Tongue (tissue), 1 donor: ENCODE measurements at regions not wholly inside any gene's neighbourhood (a gene's known extent, or its start where the extent isn't known, plus 50 kb on each side); places are given as distances from the start of the nearest gene placed in this dataset.
A peak's percentile ranks its signal among the peaks of the same experiment; 100 is the strongest.
"Not testable (repeated sequence)": the region's sequence is repeated elsewhere in the genome, so short reads cannot be mapped to it uniquely, and the experiment has no call there.

Source experiments
- DNase-seq: peaks from one replicate; pipeline ENCODE4 v3.0.0-alpha.2; 2015

GRCh38 chr17:22506231-22506630 lies 813.9 kb downstream of the KCNJ18 start:
- DNase-seq = no peak

DNA sequence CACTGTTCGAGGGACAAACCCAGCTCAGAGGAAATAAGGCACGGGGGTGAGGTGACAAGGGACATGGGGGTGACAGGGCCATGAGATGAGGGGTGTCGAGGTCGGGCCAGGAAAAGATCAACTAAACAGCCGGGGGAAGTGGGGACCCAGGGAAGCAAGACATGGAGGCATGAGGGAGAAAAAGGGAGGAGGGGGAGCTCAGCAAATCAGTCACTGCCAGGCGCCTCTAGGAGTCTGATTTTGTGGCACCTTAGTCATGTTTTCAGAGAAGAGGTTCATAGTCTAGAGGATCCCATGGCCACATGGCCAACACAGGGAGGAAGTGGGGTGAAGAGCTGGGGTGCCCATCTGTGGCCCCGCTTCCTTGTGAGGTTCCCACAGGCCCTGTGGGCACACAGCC lies 814.5 kb downstream of the KCNJ18 start:
- DNase-seq = no peak

DNA sequence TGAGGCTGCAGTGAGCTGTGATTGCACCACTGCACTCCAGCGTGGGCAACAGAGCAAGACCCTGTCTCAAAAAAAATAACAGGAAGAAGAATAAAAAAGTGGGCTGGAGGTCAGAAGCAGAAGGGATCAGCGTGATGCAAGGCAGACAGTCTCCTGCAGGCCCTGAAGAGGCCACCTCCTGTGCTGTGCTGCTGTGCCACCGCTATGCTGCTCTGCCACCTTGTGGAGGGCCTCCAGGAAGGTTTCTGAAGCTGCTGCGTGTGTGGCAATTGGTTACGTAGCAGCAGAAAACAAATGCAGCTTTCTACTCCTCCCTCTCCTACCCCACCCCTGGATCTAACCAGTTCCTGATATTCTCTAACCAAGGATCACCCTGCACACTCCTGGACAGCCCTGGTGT lies 815.5 kb downstream of the KCNJ18 start:
- DNase-seq = no peak

DNA sequence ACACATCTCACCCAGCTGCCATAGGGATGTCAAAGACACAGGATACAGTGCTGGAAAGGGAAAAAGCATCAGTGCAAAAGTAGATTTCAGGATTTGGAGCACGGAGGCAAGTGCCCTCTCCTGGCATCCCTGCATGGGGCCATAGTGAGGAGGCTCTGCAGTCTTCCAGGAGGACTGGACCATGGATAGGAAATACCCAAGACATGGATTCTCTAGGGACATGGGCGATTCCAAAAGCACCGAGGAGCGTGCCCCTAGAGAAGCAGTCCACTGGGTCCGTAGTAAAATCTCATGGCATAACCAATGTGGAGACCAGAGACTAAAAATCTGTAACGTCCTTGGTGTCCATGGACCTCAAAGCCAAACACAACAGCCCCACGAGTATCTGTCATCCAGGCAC lies 818.2 kb downstream of the KCNJ18 start:
- no peak for DNase-seq

GRCh38 chr17:22511431-22511830 lies 819.1 kb downstream of the KCNJ18 start:
- no peak for DNase-seq

GRCh38 chr17:22512057-22512456 lies 819.7 kb downstream of the KCNJ18 start:
- no peak for DNase-seq

GRCh38 chr17:22512506-22512905 lies 820.2 kb downstream of the KCNJ18 start:
- DNase-seq = no peak

DNA sequence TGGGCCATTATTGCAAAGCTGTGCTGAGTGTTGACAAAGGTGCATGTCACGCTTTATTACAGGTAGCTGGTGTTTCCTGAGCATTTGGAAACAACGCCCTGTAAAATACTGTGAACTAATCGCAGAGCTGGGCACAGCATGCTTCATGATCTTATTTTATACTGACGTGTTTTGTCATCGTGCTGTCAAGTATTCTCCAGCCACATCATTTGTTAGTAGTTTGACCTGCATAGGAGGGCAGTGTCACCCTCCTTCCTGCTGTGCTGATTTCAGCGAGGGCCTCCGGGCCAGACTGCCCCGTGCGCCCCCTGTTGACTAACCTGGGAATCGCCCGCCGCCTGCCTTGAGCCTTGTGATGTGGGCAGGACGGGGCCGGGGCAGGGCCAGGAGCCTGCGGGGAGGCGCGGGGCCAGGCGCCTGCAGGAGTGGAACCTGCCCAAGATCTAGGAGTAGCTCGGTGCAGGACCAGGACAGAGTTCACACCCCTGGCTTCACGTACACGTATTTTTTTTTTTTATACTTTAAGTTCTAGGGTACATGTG lies 820.7 kb downstream of the KCNJ18 start:
- no peak for DNase-seq

DNA sequence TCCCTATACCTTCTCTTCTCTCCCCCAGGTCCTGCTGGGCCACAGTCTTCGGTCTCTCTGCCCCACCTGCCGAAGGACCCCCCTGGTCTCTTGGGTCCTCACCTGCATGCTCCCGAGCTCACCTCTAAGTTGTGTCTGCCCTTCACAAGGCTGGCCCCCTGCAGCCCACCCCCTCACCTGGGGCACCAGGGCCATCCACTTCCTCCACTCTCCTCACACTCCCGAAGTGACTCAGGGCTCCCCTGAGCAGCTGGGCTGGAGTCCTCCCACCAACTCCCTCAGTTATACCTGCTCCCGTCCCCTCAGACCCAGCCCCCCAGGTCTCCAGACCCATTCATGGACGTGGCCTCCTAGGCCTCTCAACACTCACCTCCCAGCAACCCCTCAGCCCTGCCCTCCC lies 822.0 kb downstream of the KCNJ18 start:
- no peak for DNase-seq

DNA sequence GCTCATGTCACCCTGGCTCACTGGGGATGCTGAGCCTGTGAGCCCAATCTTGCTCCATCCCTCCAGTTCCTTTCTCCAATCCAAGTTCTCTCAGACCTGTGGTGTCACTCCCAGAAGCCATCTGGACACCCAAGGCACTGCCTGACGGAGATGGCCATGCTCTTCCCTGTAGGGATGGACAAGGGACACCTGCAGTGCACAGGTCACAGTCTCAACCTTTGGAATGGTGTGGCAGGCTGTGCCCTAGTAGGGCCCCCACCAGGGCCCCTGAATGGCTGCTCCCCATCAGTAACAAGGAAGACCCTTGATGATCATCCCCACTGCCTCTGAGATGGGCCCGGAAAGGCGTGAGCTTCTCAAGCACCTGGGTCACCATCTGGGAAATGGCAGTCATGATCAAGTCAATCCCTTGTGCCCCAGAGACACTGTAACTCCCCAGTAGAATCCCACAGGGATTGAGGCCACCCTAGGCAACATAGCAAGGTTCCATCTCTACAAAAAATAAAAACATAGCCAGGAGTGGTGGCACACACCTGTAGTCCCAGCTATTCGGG lies 822.5 kb downstream of the KCNJ18 start:
- DNase-seq = no peak

DNA sequence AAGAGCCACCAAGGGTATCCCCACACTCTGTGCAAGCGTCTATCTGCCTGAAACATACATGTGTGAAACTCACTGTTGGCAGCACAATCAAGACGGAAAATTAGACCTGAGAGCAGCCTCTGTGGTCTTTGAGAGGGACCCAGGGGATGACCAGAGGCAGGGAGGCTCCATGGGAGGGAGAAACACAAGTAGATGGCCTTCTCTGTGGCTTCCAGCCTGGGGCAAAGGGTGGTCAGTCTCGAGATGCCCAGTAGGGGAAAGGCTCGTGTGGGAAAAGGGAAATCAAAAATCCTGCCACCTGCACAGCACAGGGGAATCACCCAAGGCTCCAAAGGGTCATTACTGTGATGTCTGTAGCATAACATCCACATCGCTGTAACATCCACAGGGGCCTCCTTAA lies 823.3 kb downstream of the KCNJ18 start:
- no peak for DNase-seq

- no peak for DNase-seq
Observed at GRCh38 chr17:22516861-22517636, 824.7 kb downstream of the KCNJ18 start.

DNA sequence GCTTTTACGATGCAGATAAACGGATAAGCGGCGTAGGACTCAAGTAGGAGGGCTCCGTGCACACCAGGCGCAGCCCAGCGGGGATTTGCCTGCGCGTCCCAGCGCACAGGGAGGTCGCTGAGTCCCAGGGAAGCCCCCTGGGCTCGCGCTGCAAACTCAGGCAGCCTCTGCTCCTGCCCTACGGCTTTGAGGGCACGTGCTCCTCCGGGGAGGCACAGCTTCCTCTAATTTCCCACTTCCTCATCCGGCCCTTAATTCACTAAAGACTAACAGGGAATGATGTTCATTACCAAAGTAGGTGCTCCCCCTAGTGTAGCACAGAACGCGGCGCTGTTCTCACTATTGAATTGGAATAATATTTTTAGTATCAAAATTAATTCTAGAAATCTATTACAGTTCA lies 825.4 kb downstream of the KCNJ18 start:
- DNase-seq = no peak

DNA sequence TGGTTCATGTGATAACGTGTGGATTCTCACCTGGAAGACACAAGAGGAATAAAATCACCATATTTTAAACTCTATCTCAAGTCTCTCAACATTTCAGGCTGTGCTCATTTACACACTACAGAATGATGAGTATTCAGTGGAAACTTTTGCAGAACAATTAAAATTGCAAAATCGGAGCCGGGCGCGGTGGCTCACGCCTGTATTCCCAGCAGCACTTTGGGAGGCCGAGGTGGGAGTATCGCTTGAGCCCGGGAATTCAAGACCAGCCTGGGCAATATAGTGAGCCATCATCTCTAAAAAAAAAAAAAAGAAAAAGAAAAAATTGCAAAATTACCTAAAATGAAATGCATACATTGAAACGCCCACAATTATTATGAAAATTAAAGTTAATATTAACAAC lies 825.9 kb downstream of the KCNJ18 start:
- DNase-seq = no peak

- DNase-seq = not testable (repeated sequence)
Observed at GRCh38 chr17:22548873-22549272, 856.5 kb downstream of the KCNJ18 start.

DNA sequence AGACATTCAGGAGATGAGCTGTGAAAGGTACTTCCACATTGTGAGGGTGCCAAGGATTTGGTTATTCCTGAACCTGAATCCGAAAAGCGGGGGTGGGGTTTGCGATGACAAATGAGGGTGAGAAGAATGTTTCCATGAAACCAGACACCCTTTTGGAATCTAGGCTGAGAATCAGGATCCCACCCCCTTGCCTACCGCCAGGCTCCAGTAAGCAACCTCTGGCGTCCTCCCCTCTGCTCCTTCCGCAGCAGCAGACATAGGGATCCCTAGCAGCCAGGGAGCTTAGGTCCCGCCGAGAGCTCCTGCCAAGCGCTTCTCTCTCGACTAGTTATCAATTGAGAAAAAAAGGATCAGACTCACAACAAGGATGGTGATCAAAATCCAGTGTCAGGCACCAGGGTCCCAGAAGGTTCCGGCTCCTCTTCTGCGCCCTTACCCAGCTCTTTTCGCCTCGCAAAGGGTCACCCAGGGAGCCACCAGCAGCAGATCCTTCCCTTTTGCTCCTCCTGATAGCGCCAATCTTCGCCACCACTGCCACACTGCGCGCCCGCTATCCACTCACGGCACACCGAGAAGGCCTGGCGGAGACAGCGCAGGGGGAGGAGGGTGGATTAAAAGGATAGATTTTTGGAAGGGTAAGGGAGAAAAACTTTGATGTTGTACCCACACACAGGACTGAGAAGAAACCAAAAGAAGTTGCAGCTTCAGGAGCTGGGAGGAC lies 859.5 kb downstream of the KCNJ18 start:
- DNase-seq = not testable (repeated sequence)

DNA sequence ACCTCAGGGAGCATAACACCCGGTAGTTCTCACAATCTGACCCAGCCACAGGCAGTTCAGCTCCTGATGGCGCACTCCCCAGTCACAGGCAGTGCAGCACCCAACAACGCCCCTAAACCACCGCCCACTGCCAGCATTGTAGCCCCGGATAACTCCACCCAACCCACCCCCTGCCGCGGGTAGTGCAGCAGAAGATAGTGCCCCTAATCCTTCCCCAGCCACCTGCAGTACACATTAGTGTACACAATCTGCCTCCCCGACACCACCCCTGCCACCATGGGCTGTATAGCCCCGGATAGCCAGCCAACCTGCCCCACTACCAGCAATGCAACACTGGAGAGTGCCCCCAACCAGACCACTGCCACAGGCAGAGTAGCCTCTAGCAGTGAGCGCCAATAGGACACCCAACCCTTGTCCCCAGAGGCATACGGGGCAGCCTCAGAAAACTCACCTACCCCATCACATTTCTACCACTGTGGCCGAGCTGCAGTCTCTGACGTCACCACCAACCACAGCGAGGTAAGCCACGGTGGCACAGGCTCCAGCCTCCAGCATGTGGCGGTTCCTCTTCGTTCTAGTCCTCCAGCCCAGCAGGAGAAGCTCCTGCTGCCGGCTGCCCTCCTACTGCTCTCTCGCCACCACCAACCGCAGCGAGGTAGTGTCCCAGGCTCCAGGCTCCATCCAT lies 877.3 kb downstream of the KCNJ18 start:
- DNase-seq = no peak

DNA sequence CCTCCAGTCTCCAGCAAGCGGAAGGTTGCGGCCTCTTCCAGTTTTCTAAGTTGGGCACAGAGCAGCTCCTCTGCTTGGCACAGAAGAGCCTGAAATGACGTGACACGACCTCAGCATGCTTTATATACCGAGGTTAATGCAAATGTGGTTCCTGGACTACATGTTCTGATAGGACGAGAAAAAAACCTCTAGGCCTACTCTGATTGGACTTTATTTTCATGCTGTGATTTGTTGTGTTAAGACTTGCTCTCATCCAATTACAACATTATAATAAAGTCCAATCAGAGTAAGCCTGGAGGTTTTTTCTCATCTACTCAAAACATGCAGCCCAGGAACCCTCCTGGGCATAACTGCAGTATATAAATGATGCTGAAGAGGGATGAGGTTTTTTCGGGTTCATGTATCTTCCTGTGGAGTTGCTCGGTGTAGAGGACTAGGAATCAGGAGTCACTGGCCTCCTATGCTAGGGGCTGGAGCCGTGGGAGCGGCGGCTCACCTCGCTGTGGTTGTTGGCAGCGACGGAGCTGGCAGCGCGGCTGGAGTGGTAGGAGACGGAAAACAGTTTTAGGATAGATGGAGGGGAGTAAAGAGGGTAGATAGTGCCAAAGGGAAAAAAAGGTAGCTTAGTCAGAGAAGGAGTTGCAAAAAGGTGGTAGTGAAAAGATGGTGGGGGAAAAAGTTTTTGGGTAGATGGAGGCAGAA lies 878.0 kb downstream of the KCNJ18 start:
- no peak for DNase-seq

DNA sequence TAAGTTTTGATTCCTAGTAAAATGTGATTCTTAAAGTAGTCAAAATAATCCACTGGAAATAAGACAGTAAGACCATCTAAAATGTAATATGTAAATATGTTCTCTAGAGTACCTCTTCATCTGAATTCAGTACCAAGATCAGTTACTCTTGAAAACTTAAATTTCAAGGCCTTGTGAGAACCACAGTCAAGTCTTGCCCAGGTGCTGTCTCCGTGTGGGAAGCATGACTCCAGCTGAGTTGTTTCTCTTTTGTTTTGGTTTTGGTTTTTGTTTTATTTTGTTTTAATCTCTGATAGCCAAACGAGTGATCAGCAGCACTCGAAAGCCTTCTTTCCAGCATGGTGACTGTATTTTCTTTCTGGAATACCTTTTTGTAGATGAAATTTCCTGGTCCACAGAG lies 907.0 kb downstream of the KCNJ18 start:
- no peak for DNase-seq

DNA sequence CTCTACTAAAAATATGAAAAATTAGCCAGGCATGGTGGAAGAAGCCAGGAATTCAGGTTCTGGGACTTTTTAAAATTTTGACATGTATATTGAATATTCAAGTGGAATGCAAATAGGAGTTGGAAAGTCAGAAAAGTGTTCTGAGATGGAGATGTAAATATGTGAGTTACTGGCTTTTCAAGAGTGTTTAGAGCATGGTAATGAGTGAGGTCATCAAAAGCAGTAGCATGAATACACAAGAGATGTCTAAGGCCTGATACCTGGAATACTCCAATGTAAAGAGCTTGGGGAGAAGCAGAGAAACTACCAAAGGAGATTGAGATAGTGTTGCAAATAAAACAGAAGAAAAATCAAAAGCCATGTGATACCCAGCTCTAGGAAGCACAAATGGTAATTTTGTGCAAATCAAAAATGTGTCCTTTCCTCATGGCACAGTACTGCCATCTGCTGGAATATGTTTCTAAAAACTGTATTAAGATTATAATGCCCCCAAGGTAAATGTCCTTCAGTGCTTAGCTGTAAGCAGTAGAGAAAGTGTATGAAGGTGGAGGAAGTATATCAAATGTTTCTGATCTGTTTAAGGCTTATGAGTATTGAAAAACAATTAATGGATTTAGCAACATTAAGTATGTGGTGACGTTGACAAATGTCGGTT lies 908.4 kb downstream of the KCNJ18 start:
- peak; percentile 20 for DNase-seq
